HG02938 (cell line): ENCODE measurements at regions not wholly inside any gene's neighbourhood (a gene's known extent, or its start where the extent isn't known, plus 50 kb on each side); places are given as distances from the start of the nearest gene placed in this dataset.

ENCODE experiments used
- ATAC-seq: cut with Tn5 transposase; IDR thresholded peaks from one replicate; pipeline ENCODE4 v1.9.1; 2021; ENCODE audit warnings: mild to moderate bottlenecking, moderate library complexity; ENCODE audit not compliant: unreplicated experiment

DNA sequence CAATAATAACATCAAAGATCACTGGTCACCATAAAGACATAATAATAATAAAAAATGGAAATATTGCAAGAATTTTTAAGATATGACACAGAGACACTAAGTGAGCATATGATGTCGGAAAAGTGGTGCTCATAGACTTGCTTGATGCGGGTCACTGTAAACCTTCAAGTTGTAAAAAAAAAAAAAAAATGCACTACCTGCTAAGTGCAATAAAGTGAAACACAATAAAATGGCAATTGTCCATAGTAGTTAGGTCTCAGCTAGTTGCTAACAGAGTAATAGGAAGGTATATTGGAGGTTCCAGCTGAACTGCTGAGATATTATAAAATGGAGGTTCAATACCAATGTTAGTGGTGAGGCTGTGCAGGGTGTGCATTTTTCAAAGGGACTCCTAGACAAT lies 146.6 kb upstream of the MRPS22 start:
- ATAC-seq, result no peak

DNA sequence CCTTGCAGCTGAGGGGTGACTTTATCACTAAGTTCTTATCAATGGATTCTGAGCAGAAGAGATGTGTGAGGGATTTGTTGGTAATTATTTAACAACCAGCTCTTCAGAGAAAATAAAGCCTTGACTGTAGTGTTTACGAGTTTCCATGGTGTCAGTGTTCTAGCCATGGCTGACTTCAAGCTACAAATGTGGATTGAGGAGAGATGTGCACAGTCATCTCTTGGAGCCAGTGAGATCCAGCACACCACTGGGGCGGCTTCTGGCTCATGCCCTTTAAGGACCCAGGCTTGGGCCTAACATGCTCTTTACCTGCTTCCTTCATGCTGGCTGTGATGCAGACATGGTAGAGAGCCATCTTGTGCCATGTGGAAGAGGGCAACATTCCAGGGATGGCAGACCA lies 145.6 kb upstream of the MRPS22 start:
- no peak for ATAC-seq

DNA sequence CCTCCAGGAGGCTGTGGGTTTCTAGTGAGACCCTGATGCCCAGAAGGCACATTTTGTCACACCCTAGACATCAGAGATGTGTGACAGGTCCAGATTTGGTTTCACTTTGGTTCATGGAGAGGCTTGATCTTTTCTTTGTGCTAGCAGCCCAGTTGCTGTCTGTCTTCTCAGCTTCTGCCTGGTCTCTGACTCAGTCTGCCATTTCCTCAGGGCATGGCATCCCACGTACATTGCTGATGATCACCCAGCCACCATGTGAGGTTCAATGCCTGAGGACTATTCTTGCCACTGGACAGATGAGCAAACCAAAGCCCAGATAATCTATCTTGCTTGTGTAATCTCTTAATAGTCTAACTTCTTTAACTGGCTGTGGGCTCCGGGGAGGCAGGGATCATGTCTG lies 144.9 kb upstream of the MRPS22 start:
- ATAC-seq, result no peak

DNA sequence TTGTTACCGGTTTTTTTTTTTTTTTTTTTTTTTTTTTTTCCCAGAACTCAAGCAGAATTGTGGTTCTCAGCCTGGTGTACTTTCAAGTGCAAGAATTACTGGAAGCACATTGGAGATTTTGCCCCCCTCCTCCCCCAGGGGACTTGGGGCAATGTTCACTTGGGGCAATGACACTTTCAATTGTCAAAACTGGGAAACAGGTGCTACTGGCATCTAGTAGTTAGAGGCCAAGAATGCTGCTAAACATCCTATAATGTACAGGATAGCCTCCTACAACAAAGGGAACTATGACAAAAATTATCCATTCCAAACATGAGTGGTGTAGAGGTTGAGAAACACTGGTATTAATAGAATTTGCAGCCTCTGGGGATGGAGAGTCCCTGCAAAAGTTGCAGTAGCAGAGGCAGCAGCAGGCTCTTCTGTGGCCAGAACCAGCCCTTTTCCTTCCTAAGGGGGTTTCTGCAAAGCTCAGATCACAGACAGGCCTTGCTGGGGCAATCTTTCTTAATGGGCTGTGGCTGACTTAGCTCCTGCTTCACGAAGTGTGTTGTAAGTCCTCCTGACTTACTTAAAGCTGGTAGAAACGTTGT lies 144.3 kb upstream of the MRPS22 start:
- ATAC-seq, result no peak

DNA sequence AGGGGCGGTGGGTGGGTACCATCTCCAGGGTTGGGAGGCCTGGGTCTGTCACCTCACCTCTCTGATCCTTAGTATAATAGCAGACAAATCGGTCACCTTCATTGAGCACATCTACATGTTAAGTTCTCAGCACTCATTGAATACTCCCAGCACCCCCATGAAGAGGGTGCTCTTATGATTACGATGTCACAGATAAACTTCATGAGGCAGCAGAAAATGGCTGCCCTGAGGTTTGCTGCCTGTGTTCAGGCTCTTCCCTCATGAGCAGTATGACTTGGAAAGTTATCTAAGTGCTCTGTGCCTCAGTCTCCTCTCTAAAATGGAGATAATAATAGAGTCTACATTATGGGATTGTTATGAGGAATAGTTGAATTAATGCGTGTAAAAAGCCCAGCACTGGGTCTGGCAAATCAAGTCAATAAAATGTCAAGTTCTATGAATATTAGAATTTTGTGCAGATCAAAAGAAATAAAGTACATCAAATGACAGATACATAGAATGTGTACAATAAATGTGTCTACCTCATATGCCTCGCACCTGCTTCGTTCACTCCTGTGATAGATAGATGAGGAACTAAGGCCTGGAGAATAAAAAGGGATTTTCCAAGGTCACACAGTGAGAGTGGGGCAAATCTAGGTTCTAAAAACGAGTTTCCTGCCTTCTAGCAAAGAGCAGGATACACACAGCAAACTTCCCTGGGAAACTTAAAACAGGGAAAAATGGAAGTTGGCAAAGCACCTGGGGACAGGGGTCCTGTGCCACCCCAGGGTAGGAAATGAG lies 142.2 kb upstream of the MRPS22 start:
- ATAC-seq, result no peak

DNA sequence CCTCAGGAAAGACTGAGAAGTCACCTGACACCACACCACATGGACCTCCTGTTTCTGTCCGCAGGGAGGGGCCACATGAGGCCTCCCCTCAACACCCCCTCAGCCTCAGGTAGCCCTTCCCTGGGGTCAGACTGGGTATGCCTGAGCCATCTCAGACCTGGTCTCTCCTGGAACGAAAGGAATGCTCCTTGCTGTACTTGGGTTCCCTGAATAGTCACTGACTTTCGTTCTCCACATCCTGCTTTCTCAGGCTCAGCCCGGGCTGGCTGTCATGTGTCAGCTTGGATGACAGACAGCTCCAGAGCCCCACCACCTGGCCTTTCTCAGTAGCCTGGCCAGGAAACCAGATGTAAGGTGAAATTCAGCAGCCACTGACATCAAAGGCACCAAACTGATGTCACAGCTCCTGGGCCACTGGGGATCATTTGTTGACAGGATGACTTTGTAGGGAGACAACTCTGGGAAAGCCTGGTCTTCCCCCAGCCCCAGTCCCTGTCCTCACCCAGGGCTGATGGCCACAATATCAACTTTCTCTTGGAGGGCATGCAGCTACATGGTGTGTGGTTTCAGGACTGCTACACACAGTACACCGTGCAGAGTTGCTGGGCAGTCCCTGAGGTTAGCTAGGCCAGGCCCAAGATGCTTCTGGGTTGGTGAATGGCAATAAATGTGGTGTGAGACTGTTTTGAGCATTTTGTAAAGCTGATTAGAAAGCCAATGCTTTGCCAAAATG lies 141.4 kb upstream of the MRPS22 start:
- ATAC-seq, result peak; percentile 59

DNA sequence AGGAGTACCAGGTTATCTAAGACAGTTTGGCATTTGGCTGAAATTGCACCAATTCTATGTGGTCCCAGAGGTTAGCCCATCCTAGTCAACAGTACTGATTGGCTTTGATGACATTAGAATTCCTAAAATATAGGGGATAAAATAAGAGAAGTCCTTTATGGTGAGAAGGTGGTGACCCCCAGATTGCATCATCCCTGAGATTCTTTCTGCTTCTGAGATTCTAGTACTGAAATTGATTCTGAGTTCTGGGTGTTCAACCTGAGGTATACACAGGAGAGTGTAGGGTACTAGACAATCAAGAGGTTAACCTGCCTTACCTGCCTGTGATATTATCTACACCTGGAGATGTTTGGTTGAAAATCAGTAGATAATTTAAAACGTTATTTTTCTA lies 140.9 kb upstream of the MRPS22 start:
- ATAC-seq, result no peak

DNA sequence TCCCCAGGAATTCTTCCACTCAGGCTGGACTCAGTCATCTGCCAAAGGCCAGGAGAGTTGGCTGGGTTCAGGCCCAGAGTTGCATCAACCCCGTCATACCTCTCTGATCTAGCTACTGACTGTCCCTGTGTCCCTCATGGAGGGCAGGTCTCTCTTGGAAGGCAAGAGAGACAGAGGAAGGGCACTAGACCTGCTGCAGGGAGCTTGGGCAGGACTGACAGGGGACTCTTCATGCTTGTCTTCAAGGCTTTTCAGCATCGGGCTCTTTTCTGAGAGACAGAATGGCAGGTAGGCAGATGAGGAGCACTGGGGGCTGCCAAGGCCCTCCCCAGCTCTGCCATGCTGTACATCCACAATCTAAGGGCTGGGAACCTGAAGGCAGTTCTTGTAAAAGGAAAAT lies 140.1 kb upstream of the MRPS22 start:
- ATAC-seq, result no peak

DNA sequence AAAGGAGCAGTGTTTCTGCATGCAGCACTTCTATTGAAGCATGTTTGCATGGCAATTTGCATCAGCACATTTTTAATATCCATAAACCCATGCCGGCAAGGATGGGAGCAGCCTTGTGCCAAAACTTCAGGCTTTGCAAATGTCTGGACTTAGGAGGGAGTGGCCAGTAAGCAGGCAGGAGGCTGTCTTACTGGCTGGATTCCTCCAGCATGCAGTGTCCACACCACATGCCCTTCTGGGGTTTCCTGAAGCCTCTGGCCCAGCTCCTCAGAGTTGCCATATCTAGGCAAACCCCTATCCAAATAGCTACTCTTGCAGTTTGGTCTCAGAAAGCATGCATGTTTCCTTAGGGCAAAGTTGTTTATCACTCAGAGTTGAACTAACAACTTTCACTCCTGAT lies 139.1 kb upstream of the MRPS22 start:
- ATAC-seq, result no peak

DNA sequence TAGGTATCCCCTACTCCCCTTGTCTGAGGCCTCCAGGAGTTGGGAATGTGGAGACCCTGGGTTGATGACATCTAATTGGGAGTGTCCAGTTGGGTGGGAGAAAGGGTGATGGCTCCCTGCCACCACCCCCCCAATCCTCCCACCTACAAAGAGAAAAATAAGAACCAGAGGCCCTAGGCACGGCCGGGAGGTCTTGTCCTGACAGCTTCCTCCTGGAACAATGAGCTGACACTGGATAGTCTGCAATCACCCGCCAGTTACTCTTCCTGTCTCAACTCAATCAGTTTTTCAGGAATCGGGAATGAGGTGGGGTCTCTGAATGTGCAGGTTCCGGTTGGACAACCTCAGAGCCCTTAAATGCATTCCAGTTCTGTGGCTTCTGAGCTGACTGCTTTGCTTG lies 129.9 kb upstream of the MRPS22 start:
- ATAC-seq, result no peak

DNA sequence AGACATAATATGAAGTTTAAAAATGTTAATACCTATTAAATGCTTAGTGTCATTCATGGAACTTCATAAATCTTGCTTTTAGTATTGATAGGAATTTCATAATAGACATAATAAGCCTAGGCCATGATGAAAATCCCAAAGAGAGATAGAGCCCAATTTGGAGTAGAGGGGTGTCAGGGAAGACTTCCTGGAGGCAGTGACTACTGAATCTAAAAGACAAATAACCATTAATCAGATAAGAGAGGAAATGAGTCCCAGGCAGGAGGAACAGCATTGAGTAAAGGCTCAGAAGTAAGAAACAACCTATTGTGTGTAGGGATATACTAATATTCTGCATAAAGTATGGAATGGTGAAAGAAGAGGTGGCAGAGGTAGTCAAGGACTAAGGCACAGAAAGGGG lies 126.9 kb upstream of the MRPS22 start:
- ATAC-seq, result no peak

DNA sequence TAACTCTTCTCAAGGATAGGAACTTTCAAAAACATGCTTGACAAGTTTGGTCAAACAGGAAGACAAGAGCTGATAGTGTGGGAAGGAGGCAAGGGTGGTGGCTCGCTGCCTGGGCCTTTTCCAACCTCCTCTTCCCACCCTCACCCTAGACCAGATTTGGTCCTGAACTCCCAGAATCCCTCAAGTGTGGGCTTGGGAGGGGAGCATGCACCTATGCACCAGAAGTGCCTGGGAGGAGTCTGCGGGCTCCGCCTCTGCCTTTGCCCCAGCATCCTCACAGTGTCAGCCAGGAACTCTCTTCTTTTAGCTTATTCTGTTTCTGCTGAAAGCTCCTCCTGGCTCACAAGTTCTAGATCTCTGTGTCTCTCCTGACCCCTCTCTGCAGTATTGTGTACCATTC lies 126.2 kb upstream of the MRPS22 start:
- ATAC-seq, result no peak

DNA sequence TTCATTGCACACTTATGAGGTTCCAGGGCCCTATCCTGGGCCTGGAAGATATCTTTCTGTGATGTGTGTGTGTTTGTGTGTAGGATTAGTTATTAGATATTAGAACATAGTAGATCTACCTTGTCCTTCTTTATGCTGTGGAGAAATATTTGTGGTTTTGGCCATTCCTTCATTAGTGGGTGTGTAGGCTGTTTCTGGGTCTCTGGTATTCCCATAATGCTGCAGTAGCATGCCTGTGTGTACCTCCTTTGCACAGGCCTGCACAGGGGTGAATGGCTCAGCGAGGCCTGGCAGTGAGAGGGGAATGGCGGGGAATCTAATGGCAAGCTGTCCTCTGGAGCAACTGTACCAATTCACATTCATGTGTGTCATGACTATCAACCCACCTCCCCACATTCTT lies 125.8 kb upstream of the MRPS22 start:
- no peak for ATAC-seq

DNA sequence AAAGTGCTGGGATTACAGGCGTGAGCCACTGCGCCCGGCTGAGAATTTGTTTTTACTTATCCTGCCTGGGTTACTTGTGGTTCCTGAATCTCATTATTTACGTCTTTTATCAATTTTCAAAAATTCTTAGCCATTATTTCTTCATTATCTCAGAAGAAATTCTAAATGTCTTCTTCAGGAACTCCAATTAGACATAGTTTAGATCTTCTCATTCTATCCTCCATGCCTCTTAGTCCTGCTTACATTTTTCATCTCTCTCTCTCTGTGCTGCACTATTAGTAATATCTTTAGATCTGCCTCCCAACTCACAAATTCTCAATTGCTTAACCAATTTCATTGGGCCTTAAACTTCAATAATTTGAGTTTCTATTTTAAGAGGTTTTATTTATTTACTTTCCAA lies 124.4 kb upstream of the MRPS22 start:
- no peak for ATAC-seq

DNA sequence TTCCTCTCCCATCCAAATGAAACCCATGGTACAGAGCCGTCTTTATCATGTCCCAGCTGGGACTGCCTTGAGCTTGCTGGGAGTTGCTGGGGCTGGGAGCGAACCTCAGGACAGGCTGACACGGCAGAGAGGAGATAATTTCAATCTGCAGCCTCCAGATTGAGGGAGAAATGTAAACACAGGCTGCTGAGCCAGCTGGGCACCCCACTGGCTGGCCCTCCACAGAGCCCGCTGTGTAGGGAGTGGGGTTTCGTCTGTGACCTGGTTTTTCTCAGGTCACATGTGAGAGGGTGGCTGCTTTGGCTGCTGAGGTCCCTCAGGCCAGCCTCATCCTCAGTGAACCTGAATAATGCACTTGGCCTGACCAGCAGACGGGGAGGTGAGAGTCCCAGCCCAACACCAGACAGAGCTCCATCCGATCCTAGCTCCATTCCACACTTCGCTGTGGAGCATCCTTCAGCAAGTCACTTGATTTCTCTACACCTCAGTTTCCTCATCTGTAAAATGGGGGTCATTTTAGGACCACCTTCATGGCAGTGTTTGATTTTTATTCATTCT lies 121.6 kb upstream of the MRPS22 start:
- no peak for ATAC-seq

DNA sequence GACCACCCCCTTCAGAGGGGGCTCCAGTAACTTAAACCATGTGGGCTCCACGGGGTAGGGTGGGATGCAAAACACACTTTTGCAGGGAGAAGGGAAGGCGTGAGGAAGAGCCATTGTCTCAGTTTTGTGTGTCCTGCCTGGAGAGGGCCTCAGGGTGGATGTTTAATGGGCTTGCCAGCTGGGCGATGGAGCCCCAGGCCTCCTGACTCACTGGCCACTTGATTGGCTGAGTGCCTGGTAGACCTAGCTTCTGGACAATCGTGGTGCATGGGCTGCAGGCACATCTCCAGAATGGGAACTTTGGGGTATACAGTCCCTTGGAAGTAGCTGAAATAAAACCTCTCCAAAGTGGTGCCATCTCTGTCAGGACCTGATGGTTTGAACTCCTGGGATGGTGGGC lies 118.3 kb upstream of the MRPS22 start:
- no peak for ATAC-seq

DNA sequence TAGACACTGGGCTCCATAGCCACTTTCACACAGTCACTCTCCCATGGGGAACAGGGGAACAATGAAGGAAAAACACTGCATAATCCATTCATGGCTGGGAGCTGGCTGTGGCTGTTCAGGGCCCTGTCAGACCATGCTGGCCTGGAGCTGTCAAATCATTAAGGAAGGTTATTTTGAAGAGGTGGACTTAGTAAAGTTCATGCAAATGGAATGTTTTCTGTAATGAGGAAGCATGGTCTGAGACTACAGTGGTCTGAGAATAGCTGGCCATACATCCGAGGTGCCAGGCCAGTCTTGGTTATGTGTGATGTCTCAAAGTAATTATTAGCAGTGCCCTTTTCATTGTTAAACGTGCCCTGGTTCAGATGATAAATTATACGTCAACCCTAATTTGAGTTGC lies 117.1 kb upstream of the MRPS22 start:
- no peak for ATAC-seq

DNA sequence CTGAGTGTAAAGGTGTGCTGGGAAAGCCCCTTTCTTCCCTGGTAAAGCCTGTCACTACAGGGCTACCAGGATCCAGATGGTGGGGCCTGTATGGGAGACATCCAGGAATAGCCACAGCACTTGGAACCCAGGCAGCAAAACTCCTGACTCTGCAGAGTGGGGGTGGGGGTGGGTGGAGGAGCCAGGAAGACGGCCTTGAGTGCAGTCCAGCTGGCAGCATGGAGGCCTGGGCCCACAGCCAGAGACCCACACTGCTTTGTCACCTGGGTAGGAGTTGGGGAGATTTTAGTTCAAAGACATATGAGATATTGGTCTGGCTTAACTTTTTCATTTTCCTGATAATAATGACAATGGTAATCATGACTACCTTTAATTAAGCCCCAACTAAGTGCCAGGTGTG lies 116.7 kb upstream of the MRPS22 start:
- ATAC-seq, result no peak

DNA sequence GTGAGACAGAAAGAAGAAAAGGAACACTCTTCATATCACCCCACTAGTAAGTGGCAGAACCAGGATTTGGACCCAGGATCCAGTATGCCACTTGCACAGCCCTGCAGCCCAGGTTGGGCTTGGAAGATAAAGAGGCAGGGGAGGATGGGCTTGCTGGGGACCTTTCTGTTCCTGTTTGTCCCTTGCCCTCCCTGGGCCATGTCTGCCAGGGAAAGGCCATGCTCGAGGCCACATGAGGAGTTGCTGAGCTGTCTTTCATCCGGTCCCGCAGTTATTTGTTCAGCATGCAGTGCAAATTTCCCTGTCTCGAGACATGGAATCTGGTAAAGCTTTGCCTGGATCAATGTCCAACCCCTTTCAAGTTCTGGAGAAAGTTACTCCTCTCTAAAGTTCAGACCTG lies 116.0 kb upstream of the MRPS22 start:
- no peak for ATAC-seq

DNA sequence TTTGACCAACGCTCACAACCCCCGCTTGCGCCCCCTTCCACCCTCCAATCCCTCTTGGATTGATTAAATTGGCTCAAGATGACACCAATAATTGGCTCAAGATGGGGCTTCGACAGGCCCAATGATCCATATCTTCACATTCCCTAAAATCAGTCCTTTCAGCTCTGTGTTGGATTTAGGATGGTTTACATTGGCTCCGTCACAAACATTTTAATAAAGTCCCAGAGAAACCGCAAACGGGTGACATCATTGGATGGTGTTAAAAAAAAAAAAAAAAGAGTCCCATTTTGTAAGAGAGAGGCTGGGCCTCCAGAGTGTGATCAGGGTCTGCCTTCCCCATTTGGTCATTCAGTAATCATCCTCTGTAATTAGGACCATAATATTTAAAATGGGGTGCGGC lies 113.4 kb upstream of the MRPS22 start:
- no peak for ATAC-seq

DNA sequence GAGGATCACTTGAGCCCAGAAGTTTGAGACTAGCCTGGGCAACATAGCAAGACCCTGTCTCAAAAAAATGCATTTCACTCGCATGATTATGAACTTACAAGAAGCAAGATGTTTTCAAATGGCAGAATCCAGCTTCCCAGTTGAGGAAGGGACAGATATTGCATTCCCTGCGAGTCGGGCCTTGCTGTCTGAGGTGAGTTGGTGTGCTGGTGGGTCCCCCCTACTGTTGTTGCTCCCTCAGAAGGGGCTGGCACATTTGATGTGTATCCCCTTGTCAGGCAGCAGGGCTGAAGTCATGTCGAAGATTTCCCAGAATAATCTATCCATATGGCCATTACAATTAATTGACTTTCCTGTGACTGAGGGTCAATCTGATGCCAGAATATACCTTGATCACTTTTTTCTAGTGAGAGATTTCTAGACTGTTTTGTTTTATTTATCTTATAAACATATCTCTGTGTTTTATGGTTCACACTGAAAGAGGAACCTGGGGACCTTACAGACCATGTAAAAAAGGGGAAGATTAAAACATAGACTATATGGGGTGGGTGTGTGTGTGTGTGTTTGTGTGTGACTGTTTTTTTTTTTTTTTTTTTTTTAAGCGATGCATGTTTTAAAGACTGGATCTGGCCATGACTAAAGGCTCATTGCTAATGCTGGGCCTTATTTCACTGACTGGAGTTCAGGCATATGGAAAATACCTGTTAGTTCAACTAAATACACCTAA lies 112.1 kb upstream of the MRPS22 start:
- no peak for ATAC-seq
